Mesodermal cell (in vitro differentiated cells): ENCODE measurements at regions not wholly inside any gene's neighbourhood (a gene's known extent, or its start where the extent isn't known, plus 50 kb on each side); places are given as distances from the start of the nearest gene placed in this dataset.

ENCODE experiments used
- H3K27ac ChIP-seq: 2 replicates; pipeline ENCODE4 v1.7.0; 2013; ENCODE audit warnings: mild to moderate bottlenecking, low read depth, low read length, moderate library complexity; ENCODE audit not compliant: severe bottlenecking
- H3K36me3 ChIP-seq: 2 replicates; pipeline ENCODE4 v1.7.1; 2013; ENCODE audit warnings: mild to moderate bottlenecking, low read length, moderate library complexity; ENCODE audit not compliant: control insufficient read depth, insufficient read depth
- H3K4me1 ChIP-seq: one replicate; pipeline ENCODE4 v1.7.1; 2013; ENCODE audit warnings: mild to moderate bottlenecking, low read length; ENCODE audit not compliant: insufficient read depth, control insufficient read depth, poor library complexity, severe bottlenecking
- H3K4me3 ChIP-seq: 2 replicates; pipeline ENCODE4 v1.7.0; 2013; ENCODE audit warnings: low read length, control low read depth, mild to moderate bottlenecking; ENCODE audit not compliant: insufficient read depth, poor library complexity, severe bottlenecking; ENCODE audit errors: extremely low read depth
- H3K9me3 ChIP-seq: 2 replicates; pipeline ENCODE4 v1.7.1; 2013; ENCODE audit warnings: mild to moderate bottlenecking, low read length, moderate library complexity; ENCODE audit not compliant: control insufficient read depth
- WGBS, 2 experiments: methylation state at CpG; one replicate each; pipeline ENCODE4 v1.1.5; 2013; ENCODE audit warnings: missing lambda C conversion rate in 2 of 2; ENCODE audit not compliant: insufficient coverage in 2 of 2; 5-methylcytosine and 5-hydroxymethylcytosine counted together

DNA sequence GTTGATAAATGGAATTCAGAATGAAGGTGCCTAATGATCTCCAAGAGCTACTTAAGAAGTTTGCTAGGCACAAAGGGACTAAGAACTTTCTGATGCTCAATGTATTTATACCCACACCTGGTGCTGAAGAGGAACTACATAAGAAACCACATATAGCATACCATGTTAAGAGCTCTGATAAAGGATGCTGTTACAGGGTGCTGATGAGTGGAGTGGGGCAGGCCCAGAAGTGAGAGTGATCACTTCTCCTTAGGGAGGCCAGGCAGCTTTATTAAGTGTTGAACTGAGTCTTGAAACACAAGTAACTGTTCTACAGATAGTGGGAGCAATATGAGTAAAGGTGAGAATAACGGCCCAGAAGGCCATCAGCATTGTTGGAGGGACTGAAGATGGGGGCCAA lies 68.3 kb upstream of the CHRDL1 start:
- Histone ChIP-seq H3K4me3 (no peak overlapping the region), H3K27ac (no peak overlapping the region), H3K9me3 (no peaks in the 10 kb centered on the region), H3K4me1 (no peaks in the 10 kb centered on the region), H3K36me3 (no peaks in the 10 kb centered on the region)
- WGBS, 2 experiments: no CpG with 5 or more reads among the region's 1 CpG

DNA sequence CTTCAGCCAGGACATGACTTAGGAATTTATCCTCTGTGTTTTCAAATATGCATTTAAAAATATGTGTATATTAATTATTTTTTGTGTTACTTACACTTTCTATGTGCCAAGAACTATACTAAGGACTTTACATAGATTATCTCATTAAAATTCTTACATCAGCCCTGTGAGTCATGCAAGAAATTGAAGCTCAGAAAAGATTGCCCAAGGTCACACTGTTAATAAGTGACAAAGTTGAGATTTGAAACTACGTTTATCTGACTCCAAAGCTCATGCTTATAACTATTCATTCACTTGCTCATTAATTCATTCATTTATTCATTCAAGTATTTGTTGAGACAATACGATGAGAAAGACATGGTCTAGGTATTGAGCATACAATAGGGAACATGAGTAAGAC lies 62.9 kb upstream of the CHRDL1 start:
- H3K9me3 ChIP-seq: no peaks in the 10 kb centered on the region
- no peak overlapping the region for H3K27ac ChIP-seq
- no peaks in the 10 kb centered on the region for H3K4me1 ChIP-seq
- H3K36me3 ChIP-seq: no peaks in the 10 kb centered on the region
- WGBS, 2 experiments: no CpG with 5 or more reads among the region's 2 CpGs
- H3K4me3 ChIP-seq: no peak overlapping the region

DNA sequence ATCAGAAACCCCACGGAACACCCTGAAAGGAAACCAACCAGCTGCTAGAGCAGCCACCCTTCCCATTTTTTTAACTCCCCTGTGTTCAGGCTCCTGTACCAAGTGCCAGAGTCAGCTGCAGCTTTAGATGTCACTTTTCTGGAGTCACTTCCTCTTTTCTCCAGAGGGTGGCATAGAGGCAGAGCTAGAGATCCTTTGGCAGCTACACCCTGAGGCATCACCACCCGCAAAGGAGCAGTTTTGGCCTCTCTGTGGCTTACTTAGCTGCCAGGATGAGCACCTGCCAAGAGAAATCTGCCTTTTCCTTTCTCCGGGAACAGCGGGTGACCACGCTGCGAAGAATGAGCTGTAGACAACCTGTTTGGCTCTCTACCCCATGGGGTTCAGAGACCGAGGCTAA lies 58.0 kb upstream of the CHRDL1 start:
- Histone ChIP-seq H3K27ac (no peak overlapping the region), H3K9me3 (no peaks in the 10 kb centered on the region), H3K4me1 (no peaks in the 10 kb centered on the region), H3K36me3 (no peaks in the 10 kb centered on the region), H3K4me3 (no peak overlapping the region)
- WGBS, 2 experiments: 50 to 100% methylated on average over 1 of the region's 7 CpGs

DNA sequence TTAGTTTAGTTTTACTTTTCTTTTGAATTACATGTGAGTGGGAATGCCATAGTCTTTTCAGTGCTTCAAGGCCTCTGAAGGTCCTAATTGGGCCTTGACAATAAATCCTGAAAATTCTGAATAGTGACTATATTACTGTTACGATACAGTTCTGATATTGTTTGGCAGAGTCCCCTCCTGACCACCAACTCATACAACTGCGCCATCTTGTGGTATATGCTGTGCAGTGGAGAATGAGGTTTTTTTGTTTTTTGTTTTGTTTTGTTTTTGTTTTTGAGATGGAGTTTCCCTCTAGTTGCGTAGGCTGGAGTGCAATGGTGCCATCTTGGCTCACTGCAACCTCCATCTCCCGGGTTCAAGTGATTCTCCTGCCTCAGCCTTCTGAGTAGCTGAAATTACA lies 56.6 kb upstream of the CHRDL1 start:
- Histone ChIP-seq H3K9me3 (no peaks in the 10 kb centered on the region), H3K27ac (no peak overlapping the region), H3K4me1 (no peaks in the 10 kb centered on the region), H3K4me3 (no peak overlapping the region), H3K36me3 (no peaks in the 10 kb centered on the region)
- WGBS, 2 experiments: 83% methylated on average over 2 of the region's 4 CpGs; no CpG with 5 or more reads in 1 of the 2 experiments

DNA sequence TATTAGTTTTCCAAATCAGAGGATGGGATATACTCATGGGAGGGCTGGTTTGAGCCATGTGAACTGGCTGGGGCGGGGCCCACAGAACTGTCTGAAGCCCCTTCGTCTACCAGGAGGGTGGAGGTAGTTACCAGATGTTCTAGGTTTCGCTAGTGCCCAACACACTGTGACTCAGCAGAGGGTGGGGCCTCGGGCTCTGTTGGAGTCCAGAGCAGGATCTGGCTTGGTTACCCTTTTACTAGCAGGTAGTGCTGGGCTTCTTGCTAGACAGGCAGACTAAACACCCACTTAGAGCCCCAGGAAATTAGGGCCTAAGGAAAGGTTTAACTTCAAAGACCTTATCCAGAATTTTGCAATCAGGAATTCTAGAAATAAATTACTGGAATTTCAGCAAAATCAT lies 56.2 kb upstream of the CHRDL1 start:
- no peaks in the 10 kb centered on the region for H3K36me3 ChIP-seq
- H3K27ac ChIP-seq: no peak overlapping the region
- H3K4me1 ChIP-seq: no peaks in the 10 kb centered on the region
- H3K4me3 ChIP-seq: no peak overlapping the region
- H3K9me3 ChIP-seq: no peaks in the 10 kb centered on the region
- WGBS, 2 experiments: 80% methylated on average over 2 of the region's 4 CpGs; no CpG with 5 or more reads in 1 of the 2 experiments

DNA sequence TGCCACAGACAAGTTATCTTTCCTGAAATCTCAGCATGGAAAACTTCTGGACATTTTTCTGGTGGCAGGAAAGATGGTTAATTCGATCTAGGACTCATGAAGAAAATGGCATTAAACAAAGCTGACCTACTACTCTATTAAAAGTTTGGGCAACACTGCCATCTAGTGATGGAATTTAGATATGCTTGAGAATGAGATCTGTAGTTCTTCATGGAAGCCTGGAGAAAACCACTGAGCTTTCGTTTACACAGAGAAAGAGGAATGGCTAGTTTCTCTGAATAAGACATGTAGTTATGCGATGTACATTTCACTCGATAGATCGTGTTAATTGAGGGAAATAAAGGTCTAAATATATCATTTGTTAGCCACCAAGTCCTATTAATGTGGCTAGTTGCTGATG lies 51.7 kb upstream of the CHRDL1 start:
- WGBS, 2 experiments: 75% methylated on average over 1 of the region's 5 CpGs; no CpG with 5 or more reads in 1 of the 2 experiments

DNA sequence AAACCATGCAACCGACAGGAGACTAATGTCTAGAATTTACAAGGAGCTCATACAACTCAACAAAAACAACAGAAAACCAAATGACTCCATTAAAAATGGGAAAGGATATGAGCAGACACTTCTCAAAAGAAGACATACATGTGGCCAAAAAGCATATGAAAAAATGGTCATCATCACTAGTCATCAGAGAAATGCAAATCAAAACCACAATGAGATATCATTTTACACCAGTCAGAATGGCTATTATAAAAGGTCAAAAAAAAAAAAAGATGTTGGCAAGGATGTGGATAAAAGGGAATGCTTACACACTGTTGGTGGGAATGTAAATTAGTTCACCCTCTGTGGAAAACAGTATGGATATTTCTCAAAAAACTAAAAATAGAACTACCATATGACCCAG lies 50.5 kb upstream of the CHRDL1 start:
- WGBS, 2 experiments: no CpG with 5 or more reads among the region's 1 CpG
- Histone ChIP-seq H3K36me3 (no peaks in the 10 kb centered on the region), H3K4me1 (no peaks in the 10 kb centered on the region), H3K9me3 (no peaks in the 10 kb centered on the region), H3K27ac (no peak overlapping the region), H3K4me3 (no peak overlapping the region)

More for the DNA sequence above, 51.7 kb upstream of the CHRDL1 start:
- no peaks in the 10 kb centered on the region for H3K9me3 ChIP-seq
- H3K36me3 ChIP-seq: no peaks in the 10 kb centered on the region
- H3K4me1 ChIP-seq: no peaks in the 10 kb centered on the region
- H3K27ac ChIP-seq: no peak overlapping the region
- H3K4me3 ChIP-seq: no peak overlapping the region
